HCT116 (cell line): ENCODE measurements at regions not wholly inside any gene's neighbourhood (a gene's known extent, or its start where the extent isn't known, plus 50 kb on each side); places are given as distances from the start of the nearest gene placed in this dataset.

Source experiments
- ATAC-seq: fragments of 200-7000 bp; cut with Tn5 transposase; 2 replicates; pipeline ENCODE4 v1.9.1; 2020; ENCODE audit warnings: mild to moderate bottlenecking, moderate library complexity
- BruUV-seq: library from RNA; stranded (reverse); fragments of 400-500 nt; replicated peaks from 2 replicates; lab custom pipeline; 2021; lab: Mats Ljungman, UMichigan
- CTCF ChIA-PET: fragments of 300-600 bp; sonication (Branson Sonifier 250); formaldehyde crosslinking; loops from one replicate; lab custom pipeline; 2021; ENCODE audit warnings: antibody characterized with exemption; lab: Charles Lee
- POLR2A ChIA-PET: fragments of 300-600, 350-600 bp; sonication (Branson Sonifier 250); formaldehyde crosslinking; loops from one replicate; lab custom pipeline; 2021; ENCODE audit warnings: antibody characterized with exemption; lab: Charles Lee
- RAD21 ChIA-PET, 2 experiments: fragments of 300-600 bp; sonication (Branson Sonifier 250); formaldehyde crosslinking; loops; one replicate each; lab custom pipeline; 2023; ENCODE audit warnings: low total read pairs in 2 of 2; ENCODE audit not compliant: uncharacterized antibody in 2 of 2, unreplicated experiment in 2 of 2, low non-redundant PET in 1 of 2; lab: Charles Lee
- DNase-seq: peaks from one replicate; pipeline ENCODE4 v3.0.0-alpha.2; 2010; ENCODE audit warnings: low read depth, low spot score
- H2AFZ ChIP-seq: fragments of 200-600 bp; shearing (Covaris generic), sonication (generic); 2 replicates; pipeline ENCODE4 v1.6.1; 2017; ENCODE audit warnings: low read depth, mixed run types, mixed read lengths, antibody characterized with exemption, low read length; ENCODE audit not compliant: poor library complexity, severe bottlenecking
- H3K27ac ChIP-seq: 2 replicates; pipeline ENCODE4 v1.5.1; 2012; ENCODE audit warnings: low read depth, low read length
- H3K27me3 ChIP-seq: fragments of 200-600 bp; sonication (generic); 2 replicates; pipeline ENCODE4 v1.6.1; 2016; ENCODE audit warnings: mixed run types, low read length, mixed read lengths; ENCODE audit not compliant: insufficient read depth
- H3K36me3 ChIP-seq, 2 experiments: fragments of 200-500 bp in 1 of 2; fragments of 200-600 bp in 1 of 2; sonication (Bioruptor generic) in 1 of 2; sonication (generic) in 1 of 2; 2 replicates each; pipeline versions ENCODE4 v1.5.1 to v1.6.1; 2014 to 2016; ENCODE audit warnings: low read length in 2 of 2, inconsistent platforms in 1 of 2, mixed read lengths in 1 of 2, mixed run types in 1 of 2; ENCODE audit not compliant: insufficient read depth in 2 of 2, control insufficient read depth in 1 of 2
- H3K4me1 ChIP-seq, 2 experiments: fragments of 200-600 bp in 1 of 2; sonication (generic) in 1 of 2; 2 replicates each; pipeline versions ENCODE4 v1.5.1 to v1.6.1; 2012 to 2017; ENCODE audit warnings: low read length in 2 of 2, inconsistent platforms in 1 of 2, mild to moderate bottlenecking in 1 of 2, mixed read lengths in 1 of 2, mixed run types in 1 of 2, moderate library complexity in 1 of 2; ENCODE audit not compliant: insufficient read depth in 2 of 2, control insufficient read depth in 1 of 2
- H3K4me2 ChIP-seq: fragments of 200-600 bp; sonication (generic); 2 replicates; pipeline ENCODE4 v1.6.1; 2017; ENCODE audit warnings: mixed run types, low read length, mixed read lengths
- H3K4me3 ChIP-seq, 2 experiments: fragments of 200-600 bp in 1 of 2; sonication (generic) in 1 of 2; replicated peaks in 1 of 2; 2 replicates each; pipeline ENCODE4 v1.5.1; 2011 to 2016; ENCODE audit warnings: low read length in 2 of 2, control low read depth in 1 of 2, low read depth in 1 of 2, mild to moderate bottlenecking in 1 of 2, mixed read lengths in 1 of 2, mixed run types in 1 of 2
- H3K79me2 ChIP-seq: fragments of 200-600 bp; sonication (generic); 2 replicates; pipeline ENCODE4 v1.6.1; 2017; ENCODE audit warnings: mild to moderate bottlenecking, mixed run types, low read length, moderate library complexity, mixed read lengths; ENCODE audit not compliant: insufficient read depth
- H3K9ac ChIP-seq: fragments of 200-600 bp; sonication (generic); 2 replicates; pipeline ENCODE4 v1.6.1; 2016; ENCODE audit warnings: low read length, mixed read lengths
- H3K9me2 ChIP-seq: fragments of 200-600 bp; sonication (generic), shearing (Covaris generic); 2 replicates; pipeline ENCODE4 v1.6.1; 2017; ENCODE audit warnings: mixed run types, mild to moderate bottlenecking, moderate library complexity; ENCODE audit not compliant: insufficient read depth
- H3K9me3 ChIP-seq, 2 experiments: fragments of 200-500 bp in 1 of 2; fragments of 200-600 bp in 1 of 2; sonication (Bioruptor generic) in 1 of 2; sonication (generic) in 1 of 2; 2 replicates each; pipeline ENCODE4 v1.6.1; 2014 to 2017; ENCODE audit warnings: low read length in 2 of 2, mixed read lengths in 2 of 2, inconsistent platforms in 1 of 2, low read depth in 1 of 2, mild to moderate bottlenecking in 1 of 2, mixed run types in 1 of 2, moderate library complexity in 1 of 2; ENCODE audit not compliant: control insufficient read depth in 1 of 2, insufficient read depth in 1 of 2
- H4K20me1 ChIP-seq: fragments of 200-600 bp; sonication (generic), shearing (Covaris generic); 2 replicates; pipeline ENCODE4 v1.6.1; 2017; ENCODE audit warnings: mixed run types, mild to moderate bottlenecking, moderate library complexity; ENCODE audit not compliant: insufficient read depth
- ATF3 ChIP-seq: IDR thresholded peaks from 2 replicates; pipeline ENCODE4 v1.6.1; 2012
- CBX3 ChIP-seq: IDR thresholded peaks from 2 replicates; pipeline ENCODE4 v1.6.1; 2012; ENCODE audit warnings: low read depth
- EZH2 ChIP-seq: fragments of 200-600 bp; sonication (generic); IDR thresholded peaks from 2 replicates; pipeline ENCODE4 v1.6.1; 2017; ENCODE audit warnings: antibody characterized with exemption, mixed run types
- MAX ChIP-seq: IDR thresholded peaks from 2 replicates; pipeline ENCODE4 v1.6.1; 2012
- POLR2A ChIP-seq: IDR thresholded peaks from 2 replicates; pipeline ENCODE4 v1.7.0; 2011; ENCODE audit warnings: borderline replicate concordance; ENCODE audit not compliant: insufficient read depth, insufficient read length; ENCODE audit errors: extremely low read depth
- RAD21 ChIP-seq: IDR thresholded peaks from 2 replicates; pipeline ENCODE4 v1.6.1; 2012; ENCODE audit warnings: low read depth, mild to moderate bottlenecking
- TCF7L2 ChIP-seq: IDR thresholded peaks from 2 replicates; pipeline ENCODE4 v1.7.0; 2011; ENCODE audit warnings: borderline replicate concordance, inconsistent platforms; ENCODE audit not compliant: insufficient read depth, insufficient read length; ENCODE audit errors: extremely low read depth
- ZBTB33 ChIP-seq: IDR thresholded peaks from 2 replicates; pipeline ENCODE4 v1.6.1; 2011; ENCODE audit warnings: mild to moderate bottlenecking, low read length, moderate library complexity; ENCODE audit not compliant: insufficient replicate concordance; ENCODE audit errors: extremely low read depth
- intact Hi-C: fragments of 100-400 bp; cut with micrococcal nuclease; formaldehyde crosslinking; loops from 2 replicates; pipeline ENCODE4 v1.10.0; 2022

GRCh38 chr12:107495604-107496003 is 190.0 kb upstream of the PWP1 start (continued):
- no peak for TF ChIP-seq ZBTB33

- H3K4me1 ChIP-seq, result no peaks in the 10 kb centered on the region
- no peaks in the 10 kb centered on the region for H3K9me2 ChIP-seq
- H3K36me3 ChIP-seq, result no peaks in the 10 kb centered on the region
- no peak for TF ChIP-seq EZH2
- no peak for TF ChIP-seq ATF3
- TF ChIP-seq MAX, result no peak
- no peak for TF ChIP-seq ZBTB33
- TF ChIP-seq CBX3, result no peak
- no peak for TF ChIP-seq RAD21
- TF ChIP-seq TCF7L2, result no peak
- TF ChIP-seq POLR2A, result no peak
- ATAC-seq (no peak), DNase-seq (no peak)
- CTCF ChIA-PET, result no interaction called here
- BruUV-seq, result no TSS peak
- POLR2A ChIA-PET, result no interaction called here
- RAD21 ChIA-PET, result no interaction called here
- H3K4me2 ChIP-seq, result no peak overlapping the region
- no peak overlapping the region for H3K27ac ChIP-seq
- H2AFZ ChIP-seq, result no peak overlapping the region
- H3K27me3 ChIP-seq, result no peaks in the 10 kb centered on the region
- H4K20me1 ChIP-seq, result no peaks in the 10 kb centered on the region
- H3K4me3 ChIP-seq, result no peak overlapping the region
- intact Hi-C loops, result no loop called here
- no peak overlapping the region for H3K9ac ChIP-seq
- no peaks in the 10 kb centered on the region for H3K79me2 ChIP-seq
- H3K9me3 ChIP-seq, result no peaks in the 10 kb centered on the region; a peak in 1 of 4 replicates
Measured at GRCh38 chr12:107497231-107497630, 188.4 kb upstream of the PWP1 start.
